ENCODE measurements at regions not wholly inside any gene's neighbourhood (a gene's known extent, or its start where the extent isn't known, plus 50 kb on each side); places are given as distances from the start of the nearest gene placed in this dataset.

- no peak for TF ChIP-seq ZNF565 (CRISPR knock-in tag; conservative IDR thresholded peaks at IDR 0.05; ENCODE audit: low read depth)
- no peak for TF ChIP-seq CSDC2 (CRISPR knock-in tag; IDR thresholded peaks at IDR 0.05)
- no peak for TF ChIP-seq BACH2 (CRISPR knock-in tag; IDR thresholded peaks at IDR 0.05; ENCODE audit: borderline replicate concordance)
- TF ChIP-seq ZC3H10 (CRISPR knock-in tag; IDR thresholded peaks at IDR 0.05) = no peak
- no peak for TF ChIP-seq SNAI2 (CRISPR knock-in tag; IDR thresholded peaks at IDR 0.05)
These were observed 72.1 kb upstream of the FNDC3B start (continued) for GRCh38 chr3:171967137-171967783.

GRCh38 chr3:171967932-171968678 lies 71.3 kb upstream of the FNDC3B start:
- TF ChIP-seq TCF4 (CRISPR knock-in tag; IDR thresholded peaks at IDR 0.05; ENCODE audit: borderline replicate concordance) (no peak), OSR1 (CRISPR knock-in tag; IDR thresholded peaks at IDR 0.05) (no peak), RARB (CRISPR knock-in tag; IDR thresholded peaks at IDR 0.05) (no peak), ISL1 (CRISPR knock-in tag; IDR thresholded peaks at IDR 0.05) (0 out of 2 replicates have a peak, but pooled peaks have one; percentile 5)
- no peak for ATAC-seq

DNA sequence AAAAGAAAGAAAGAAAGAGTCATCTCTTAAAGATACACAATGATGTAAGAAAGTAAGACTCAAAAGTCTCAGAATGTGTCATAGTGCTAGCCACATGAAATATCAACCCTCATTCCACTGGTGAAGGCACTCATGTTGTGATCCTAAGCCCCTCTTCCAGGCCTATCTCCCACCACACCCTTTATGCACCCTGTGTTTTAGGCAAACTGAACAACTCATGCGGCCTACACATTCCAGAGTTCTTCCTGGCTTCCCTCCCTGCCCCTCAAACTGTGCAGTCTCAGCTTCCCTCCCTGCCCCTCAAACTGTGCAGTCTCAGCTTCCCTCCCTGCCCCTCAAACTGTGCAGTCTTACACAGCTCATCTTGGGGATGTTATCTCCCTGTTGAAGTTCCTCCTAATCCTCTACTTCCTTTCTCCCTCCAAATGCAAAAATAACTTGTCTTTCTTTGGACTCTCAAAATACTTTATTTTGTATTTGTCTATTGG lies 69.0 kb upstream of the FNDC3B start:
- TF ChIP-seq RARB (CRISPR knock-in tag; IDR thresholded peaks at IDR 0.05) (no peak), ISL1 (CRISPR knock-in tag; IDR thresholded peaks at IDR 0.05) (no peak), SNAI2 (CRISPR knock-in tag; IDR thresholded peaks at IDR 0.05) (no peak), OSR1 (CRISPR knock-in tag; IDR thresholded peaks at IDR 0.05) (no peak), BACH2 (CRISPR knock-in tag; IDR thresholded peaks at IDR 0.05; ENCODE audit: borderline replicate concordance) (no peak), CSDC2 (CRISPR knock-in tag; IDR thresholded peaks at IDR 0.05) (no peak), TCF4 (CRISPR knock-in tag; IDR thresholded peaks at IDR 0.05; ENCODE audit: borderline replicate concordance) (no peak), GLIS3 (CRISPR knock-in tag; IDR thresholded peaks at IDR 0.05) (no peak), ZFP3 (CRISPR knock-in tag; IDR thresholded peaks at IDR 0.05) (no peak), ZFP30 (CRISPR knock-in tag; IDR thresholded peaks at IDR 0.05) (no peak), ESRRG (CRISPR knock-in tag; IDR thresholded peaks at IDR 0.05) (no peak), TOX (CRISPR knock-in tag; IDR thresholded peaks at IDR 0.05; ENCODE audit: borderline replicate concordance) (no peak), ZNF70 (CRISPR knock-in tag; IDR thresholded peaks at IDR 0.05) (no peak), ARNTL (CRISPR knock-in tag; IDR thresholded peaks at IDR 0.05; ENCODE audit: borderline replicate concordance, low read depth) (no peak)
- ATAC-seq = no peak

DNA sequence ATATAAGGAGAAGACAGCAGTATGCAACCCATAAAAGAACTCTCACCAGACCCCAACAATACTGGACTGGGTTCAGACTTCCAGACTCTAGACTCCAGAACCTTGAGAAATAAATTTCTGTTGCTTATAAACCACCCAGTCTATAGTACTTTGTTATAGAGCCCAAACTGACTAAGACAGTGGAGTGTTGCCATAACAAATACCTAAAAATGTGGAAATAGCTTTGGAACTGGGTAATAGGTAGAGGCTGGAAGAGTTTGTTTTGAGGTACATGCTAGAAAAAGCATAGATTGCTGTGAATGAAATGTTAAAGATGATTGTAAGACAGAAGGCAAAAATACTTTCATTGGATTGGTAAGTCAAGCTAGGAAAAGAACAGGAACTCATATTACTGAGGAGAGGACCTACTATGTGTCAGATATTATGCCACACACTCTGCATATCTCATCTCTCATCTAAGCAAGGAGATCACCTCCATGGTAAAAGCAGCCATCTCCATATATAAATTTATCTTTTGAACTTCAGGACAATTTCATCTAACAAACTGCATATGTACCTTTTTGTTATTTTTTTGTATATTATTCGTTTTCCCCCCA lies 67.4 kb upstream of the FNDC3B start:
- ATAC-seq = no peak
- TF ChIP-seq ISL1 (CRISPR knock-in tag; IDR thresholded peaks at IDR 0.05) (no peak), ZNF565 (CRISPR knock-in tag; conservative IDR thresholded peaks at IDR 0.05; ENCODE audit: low read depth) (no peak), ZNF8 (CRISPR knock-in tag; IDR thresholded peaks at IDR 0.05) (no peak), ZNF70 (CRISPR knock-in tag; IDR thresholded peaks at IDR 0.05) (no peak), CSRNP3 (CRISPR knock-in tag; IDR thresholded peaks at IDR 0.05) (no peak), ARNTL (CRISPR knock-in tag; IDR thresholded peaks at IDR 0.05; ENCODE audit: borderline replicate concordance, low read depth) (no peak), CREB5 (CRISPR knock-in tag; IDR thresholded peaks at IDR 0.05; ENCODE audit: low read depth) (no peak), CSDC2 (CRISPR knock-in tag; IDR thresholded peaks at IDR 0.05) (no peak), GLIS3 (CRISPR knock-in tag; IDR thresholded peaks at IDR 0.05) (no peak), TOX (CRISPR knock-in tag; IDR thresholded peaks at IDR 0.05; ENCODE audit: borderline replicate concordance) (no peak)

GRCh38 chr3:171972871-171973348 lies 66.5 kb upstream of the FNDC3B start:
- TF ChIP-seq CSDC2 (CRISPR knock-in tag; IDR thresholded peaks at IDR 0.05) = no peak
- no peak for ATAC-seq
